GM23338 (cell line): ENCODE measurements at regions not wholly inside any gene's neighbourhood (a gene's known extent, or its start where the extent isn't known, plus 50 kb on each side); places are given as distances from the start of the nearest gene placed in this dataset.

Experiments
- ATAC-seq: fragments of 200-7000 bp; cut with Tn5 transposase; 3 replicates; pipeline ENCODE4 v1.9.1; 2020
- DNase-seq: peaks from one replicate; pipeline ENCODE4 v3.0.0-alpha.2; 2015; ENCODE audit warnings: low spot score
- H2AFZ ChIP-seq: fragments of 200-600 bp; sonication (generic); 2 replicates; pipeline ENCODE4 v1.8.0; 2016; ENCODE audit warnings: antibody characterized with exemption, mild to moderate bottlenecking, moderate library complexity
- H3F3A ChIP-seq: fragments of 200-600 bp; sonication (generic); replicated peaks from 2 replicates; pipeline ENCODE4 v1.8.0; 2017; ENCODE audit warnings: antibody characterized with exemption, mixed run types, low read depth
- H3K27ac ChIP-seq: fragments of 200-600 bp; sonication (generic); 2 replicates; pipeline ENCODE4 v1.6.1; 2016; ENCODE audit warnings: low read depth
- H3K27me3 ChIP-seq: fragments of 200-600 bp; sonication (generic); 2 replicates; pipeline ENCODE4 v1.8.0; 2016; ENCODE audit warnings: mild to moderate bottlenecking, mixed run types, moderate library complexity; ENCODE audit not compliant: insufficient read depth
- H3K36me3 ChIP-seq: fragments of 200-600 bp; sonication (generic); 2 replicates; pipeline ENCODE4 v1.8.0; 2016; ENCODE audit warnings: mild to moderate bottlenecking; ENCODE audit not compliant: insufficient read depth
- H3K4me1 ChIP-seq: fragments of 200-600 bp; sonication (generic); 2 replicates; pipeline ENCODE4 v1.8.0; 2016; ENCODE audit warnings: mild to moderate bottlenecking, moderate library complexity; ENCODE audit not compliant: insufficient read depth
- H3K4me2 ChIP-seq: fragments of 200-600 bp; sonication (generic); 2 replicates; pipeline ENCODE4 v1.7.1; 2017; ENCODE audit warnings: mixed run types
- H3K4me3 ChIP-seq: fragments of 200-600 bp; sonication (generic); 2 replicates; pipeline ENCODE4 v1.6.1; 2016; ENCODE audit warnings: mixed run types
- H3K79me2 ChIP-seq: fragments of 200-600 bp; sonication (generic); replicated peaks from 2 replicates; pipeline ENCODE4 v1.8.0; 2017; ENCODE audit warnings: mild to moderate bottlenecking; ENCODE audit not compliant: insufficient read depth
- H3K9me2 ChIP-seq: fragments of 200-600 bp; sonication (generic); 2 replicates; pipeline ENCODE4 v1.8.0; 2017; ENCODE audit not compliant: insufficient read depth
- H4K20me1 ChIP-seq: fragments of 200-600 bp; sonication (generic); replicated peaks from 2 replicates; pipeline ENCODE4 v1.8.0; 2017; ENCODE audit warnings: mild to moderate bottlenecking; ENCODE audit not compliant: insufficient read depth
- H3K27ac Mint-ChIP-seq: 2 replicates; pipeline ENCODE4 v1.8.0; 2020; ENCODE audit warnings: inconsistent platforms, mild to moderate bottlenecking, moderate library complexity, mixed read lengths
- H3K27me3 Mint-ChIP-seq: 3 replicates; pipeline ENCODE4 v1.8.0; 2022; ENCODE audit warnings: low read depth, mild to moderate bottlenecking, moderate library complexity, mixed read lengths, inconsistent platforms; ENCODE audit not compliant: insufficient read depth, poor library complexity
- H3K36me3 Mint-ChIP-seq: 3 replicates; pipeline ENCODE4 v1.8.0; 2021; ENCODE audit warnings: low read depth, mild to moderate bottlenecking, inconsistent platforms, moderate library complexity, mixed read lengths
- H3K4me1 Mint-ChIP-seq: 3 replicates; pipeline ENCODE4 v1.8.0; 2020; ENCODE audit warnings: mild to moderate bottlenecking, inconsistent platforms, mixed read lengths
- H3K4me3 Mint-ChIP-seq: 3 replicates; pipeline ENCODE4 v1.8.0; 2021; ENCODE audit warnings: moderate library complexity, mild to moderate bottlenecking, inconsistent platforms, mixed read lengths
- H3K9me3 Mint-ChIP-seq: 3 replicates; pipeline ENCODE4 v1.8.0; 2020; ENCODE audit warnings: moderate library complexity, mild to moderate bottlenecking, inconsistent platforms, mixed read lengths
- CREB1 ChIP-seq: fragments of 250-450 bp; sonication (Bioruptor Pico); IDR thresholded peaks from 2 replicates; pipeline ENCODE4 v1.5.0; 2020; ENCODE audit warnings: low read depth, mild to moderate bottlenecking, moderate library complexity
- EZH2 ChIP-seq: fragments of 200-600 bp; sonication (generic); IDR thresholded peaks from one replicate; pipeline ENCODE4 v1.8.0; 2017; ENCODE audit warnings: antibody characterized with exemption, mild to moderate bottlenecking, low read depth; ENCODE audit not compliant: unreplicated experiment
- EZH2phosphoT487 ChIP-seq: fragments of 200-600 bp; sonication (generic); IDR thresholded peaks from one replicate; pipeline ENCODE4 v1.8.1; 2018; ENCODE audit warnings: antibody characterized with exemption; ENCODE audit not compliant: unreplicated experiment
- JUNB ChIP-seq: IDR thresholded peaks from one replicate; pipeline ENCODE4 v1.6.1; 2016; ENCODE audit warnings: antibody characterized with exemption; ENCODE audit not compliant: unreplicated experiment
- NANOG ChIP-seq: IDR thresholded peaks from 2 replicates; pipeline ENCODE4 v1.6.1; 2016; ENCODE audit warnings: antibody characterized with exemption, borderline replicate concordance
- POLR2AphosphoS5 ChIP-seq: IDR thresholded peaks from 2 replicates; pipeline ENCODE4 v1.6.1; 2016; ENCODE audit warnings: antibody characterized with exemption, low read depth
- STAT1 ChIP-seq: IDR thresholded peaks from one replicate; pipeline ENCODE4 v1.6.1; 2016; ENCODE audit warnings: antibody characterized with exemption; ENCODE audit not compliant: unreplicated experiment
- ZNF114 ChIP-seq: fragments of 250-450 bp; sonication (Bioruptor Pico); IDR thresholded peaks from 2 replicates; pipeline ENCODE4 v1.5.0; 2020; ENCODE audit warnings: mild to moderate bottlenecking, moderate library complexity
- ZNF331 ChIP-seq: fragments of 250-450 bp; sonication (Bioruptor Pico); IDR thresholded peaks from 2 replicates; pipeline ENCODE4 v1.5.0; 2020; ENCODE audit warnings: low read depth, mild to moderate bottlenecking, moderate library complexity
- TF ChIP-seq, protein P1 (sequence below): IDR thresholded peaks from 2 replicates; pipeline ENCODE4 v1.6.1; 2016; ENCODE audit warnings: antibody characterized with exemption
- TF ChIP-seq, protein P2 (sequence below), 2 experiments: fragments of 200-600 bp in 1 of 2; sonication (generic) in 1 of 2; conservative IDR thresholded peaks; 2 replicates each; pipeline versions ENCODE4 v1.5.1 to v1.6.1; 2016 to 2017; ENCODE audit warnings: antibody characterized with exemption in 2 of 2, low read depth in 2 of 2, mild to moderate bottlenecking in 2 of 2, moderate library complexity in 1 of 2
- TF ChIP-seq, protein P3 (sequence below): fragments of 250-450 bp; sonication (Bioruptor Pico); IDR thresholded peaks from 2 replicates; pipeline ENCODE4 v1.5.0; 2020; ENCODE audit warnings: mild to moderate bottlenecking, moderate library complexity
- TF ChIP-seq, protein P4 (sequence below): IDR thresholded peaks from one replicate; pipeline ENCODE4 v1.6.1; 2018; ENCODE audit warnings: antibody characterized with exemption; ENCODE audit not compliant: unreplicated experiment

DNA sequence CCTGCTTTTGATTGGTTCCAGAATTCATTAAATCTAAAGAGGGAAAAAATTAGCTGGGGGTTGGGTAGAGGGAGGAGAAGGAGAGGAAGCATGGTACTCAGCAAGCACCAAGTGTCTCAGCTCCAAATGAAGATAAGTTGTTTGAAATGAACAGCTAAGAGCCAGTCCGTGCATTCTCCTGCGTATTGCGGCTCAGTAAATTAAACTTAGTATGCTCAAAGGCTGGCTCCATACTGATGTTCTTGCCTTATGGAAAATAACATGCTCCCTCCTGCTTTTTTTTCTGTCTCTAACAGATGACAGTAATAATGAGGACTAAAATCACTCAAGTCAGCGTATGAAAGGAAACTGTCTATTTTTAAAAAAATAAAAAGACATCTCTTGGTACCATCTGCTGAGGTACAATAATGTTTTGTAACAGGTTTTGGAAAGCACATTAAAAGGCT lies 161.0 kb downstream of the SPATA31D1 start:
- H3K27me3 ChIP-seq, result no peaks in the 10 kb centered on the region
- H3K79me2 ChIP-seq, result no peaks in the 10 kb centered on the region
- ATAC-seq, result no peak
- H3K4me3 ChIP-seq, result no peak overlapping the region
- no peak for TF ChIP-seq NANOG
- TF ChIP-seq, protein P1, sequence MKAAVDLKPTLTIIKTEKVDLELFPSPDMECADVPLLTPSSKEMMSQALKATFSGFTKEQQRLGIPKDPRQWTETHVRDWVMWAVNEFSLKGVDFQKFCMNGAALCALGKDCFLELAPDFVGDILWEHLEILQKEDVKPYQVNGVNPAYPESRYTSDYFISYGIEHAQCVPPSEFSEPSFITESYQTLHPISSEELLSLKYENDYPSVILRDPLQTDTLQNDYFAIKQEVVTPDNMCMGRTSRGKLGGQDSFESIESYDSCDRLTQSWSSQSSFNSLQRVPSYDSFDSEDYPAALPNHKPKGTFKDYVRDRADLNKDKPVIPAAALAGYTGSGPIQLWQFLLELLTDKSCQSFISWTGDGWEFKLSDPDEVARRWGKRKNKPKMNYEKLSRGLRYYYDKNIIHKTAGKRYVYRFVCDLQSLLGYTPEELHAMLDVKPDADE, result no peak
- TF ChIP-seq, protein P2, sequence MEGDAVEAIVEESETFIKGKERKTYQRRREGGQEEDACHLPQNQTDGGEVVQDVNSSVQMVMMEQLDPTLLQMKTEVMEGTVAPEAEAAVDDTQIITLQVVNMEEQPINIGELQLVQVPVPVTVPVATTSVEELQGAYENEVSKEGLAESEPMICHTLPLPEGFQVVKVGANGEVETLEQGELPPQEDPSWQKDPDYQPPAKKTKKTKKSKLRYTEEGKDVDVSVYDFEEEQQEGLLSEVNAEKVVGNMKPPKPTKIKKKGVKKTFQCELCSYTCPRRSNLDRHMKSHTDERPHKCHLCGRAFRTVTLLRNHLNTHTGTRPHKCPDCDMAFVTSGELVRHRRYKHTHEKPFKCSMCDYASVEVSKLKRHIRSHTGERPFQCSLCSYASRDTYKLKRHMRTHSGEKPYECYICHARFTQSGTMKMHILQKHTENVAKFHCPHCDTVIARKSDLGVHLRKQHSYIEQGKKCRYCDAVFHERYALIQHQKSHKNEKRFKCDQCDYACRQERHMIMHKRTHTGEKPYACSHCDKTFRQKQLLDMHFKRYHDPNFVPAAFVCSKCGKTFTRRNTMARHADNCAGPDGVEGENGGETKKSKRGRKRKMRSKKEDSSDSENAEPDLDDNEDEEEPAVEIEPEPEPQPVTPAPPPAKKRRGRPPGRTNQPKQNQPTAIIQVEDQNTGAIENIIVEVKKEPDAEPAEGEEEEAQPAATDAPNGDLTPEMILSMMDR (conservative IDR thresholded peaks at IDR 0.05; ENCODE audit: low read depth in 2 of 2), result no peak
- no peak for TF ChIP-seq ZNF331 (CRISPR knock-in tag)
- no peak for TF ChIP-seq STAT1
- no peak for TF ChIP-seq POLR2AphosphoS5
- TF ChIP-seq ZNF114 (CRISPR knock-in tag), result no peak
- TF ChIP-seq, protein P3, sequence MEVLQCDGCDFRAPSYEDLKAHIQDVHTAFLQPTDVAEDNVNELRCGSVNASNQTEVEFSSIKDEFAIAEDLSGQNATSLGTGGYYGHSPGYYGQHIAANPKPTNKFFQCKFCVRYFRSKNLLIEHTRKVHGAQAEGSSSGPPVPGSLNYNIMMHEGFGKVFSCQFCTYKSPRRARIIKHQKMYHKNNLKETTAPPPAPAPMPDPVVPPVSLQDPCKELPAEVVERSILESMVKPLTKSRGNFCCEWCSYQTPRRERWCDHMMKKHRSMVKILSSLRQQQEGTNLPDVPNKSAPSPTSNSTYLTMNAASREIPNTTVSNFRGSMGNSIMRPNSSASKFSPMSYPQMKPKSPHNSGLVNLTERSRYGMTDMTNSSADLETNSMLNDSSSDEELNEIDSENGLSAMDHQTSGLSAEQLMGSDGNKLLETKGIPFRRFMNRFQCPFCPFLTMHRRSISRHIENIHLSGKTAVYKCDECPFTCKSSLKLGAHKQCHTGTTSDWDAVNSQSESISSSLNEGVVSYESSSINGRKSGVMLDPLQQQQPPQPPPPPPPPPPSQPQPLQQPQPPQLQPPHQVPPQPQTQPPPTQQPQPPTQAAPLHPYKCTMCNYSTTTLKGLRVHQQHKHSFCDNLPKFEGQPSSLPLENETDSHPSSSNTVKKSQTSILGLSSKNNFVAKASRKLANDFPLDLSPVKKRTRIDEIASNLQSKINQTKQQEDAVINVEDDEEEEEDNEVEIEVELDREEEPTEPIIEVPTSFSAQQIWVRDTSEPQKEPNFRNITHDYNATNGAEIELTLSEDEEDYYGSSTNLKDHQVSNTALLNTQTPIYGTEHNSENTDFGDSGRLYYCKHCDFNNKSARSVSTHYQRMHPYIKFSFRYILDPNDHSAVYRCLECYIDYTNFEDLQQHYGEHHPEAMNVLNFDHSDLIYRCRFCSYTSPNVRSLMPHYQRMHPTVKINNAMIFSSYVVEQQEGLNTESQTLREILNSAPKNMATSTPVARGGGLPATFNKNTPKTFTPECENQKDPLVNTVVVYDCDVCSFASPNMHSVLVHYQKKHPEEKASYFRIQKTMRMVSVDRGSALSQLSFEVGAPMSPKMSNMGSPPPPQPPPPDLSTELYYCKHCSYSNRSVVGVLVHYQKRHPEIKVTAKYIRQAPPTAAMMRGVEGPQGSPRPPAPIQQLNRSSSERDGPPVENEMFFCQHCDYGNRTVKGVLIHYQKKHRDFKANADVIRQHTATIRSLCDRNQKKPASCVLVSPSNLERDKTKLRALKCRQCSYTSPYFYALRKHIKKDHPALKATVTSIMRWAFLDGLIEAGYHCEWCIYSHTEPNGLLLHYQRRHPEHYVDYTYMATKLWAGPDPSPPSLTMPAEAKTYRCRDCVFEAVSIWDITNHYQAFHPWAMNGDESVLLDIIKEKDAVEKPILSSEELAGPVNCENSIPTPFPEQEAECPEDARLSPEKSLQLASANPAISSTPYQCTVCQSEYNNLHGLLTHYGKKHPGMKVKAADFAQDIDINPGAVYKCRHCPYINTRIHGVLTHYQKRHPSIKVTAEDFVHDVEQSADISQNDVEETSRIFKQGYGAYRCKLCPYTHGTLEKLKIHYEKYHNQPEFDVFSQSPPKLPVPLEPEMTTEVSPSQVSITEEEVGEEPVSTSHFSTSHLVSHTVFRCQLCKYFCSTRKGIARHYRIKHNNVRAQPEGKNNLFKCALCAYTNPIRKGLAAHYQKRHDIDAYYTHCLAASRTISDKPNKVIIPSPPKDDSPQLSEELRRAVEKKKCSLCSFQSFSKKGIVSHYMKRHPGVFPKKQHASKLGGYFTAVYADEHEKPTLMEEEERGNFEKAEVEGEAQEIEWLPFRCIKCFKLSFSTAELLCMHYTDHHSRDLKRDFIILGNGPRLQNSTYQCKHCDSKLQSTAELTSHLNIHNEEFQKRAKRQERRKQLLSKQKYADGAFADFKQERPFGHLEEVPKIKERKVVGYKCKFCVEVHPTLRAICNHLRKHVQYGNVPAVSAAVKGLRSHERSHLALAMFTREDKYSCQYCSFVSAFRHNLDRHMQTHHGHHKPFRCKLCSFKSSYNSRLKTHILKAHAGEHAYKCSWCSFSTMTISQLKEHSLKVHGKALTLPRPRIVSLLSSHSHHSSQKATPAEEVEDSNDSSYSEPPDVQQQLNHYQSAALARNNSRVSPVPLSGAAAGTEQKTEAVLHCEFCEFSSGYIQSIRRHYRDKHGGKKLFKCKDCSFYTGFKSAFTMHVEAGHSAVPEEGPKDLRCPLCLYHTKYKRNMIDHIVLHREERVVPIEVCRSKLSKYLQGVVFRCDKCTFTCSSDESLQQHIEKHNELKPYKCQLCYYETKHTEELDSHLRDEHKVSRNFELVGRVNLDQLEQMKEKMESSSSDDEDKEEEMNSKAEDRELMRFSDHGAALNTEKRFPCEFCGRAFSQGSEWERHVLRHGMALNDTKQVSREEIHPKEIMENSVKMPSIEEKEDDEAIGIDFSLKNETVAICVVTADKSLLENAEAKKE (CRISPR knock-in tag), result no peak
- TF ChIP-seq, protein P4, sequence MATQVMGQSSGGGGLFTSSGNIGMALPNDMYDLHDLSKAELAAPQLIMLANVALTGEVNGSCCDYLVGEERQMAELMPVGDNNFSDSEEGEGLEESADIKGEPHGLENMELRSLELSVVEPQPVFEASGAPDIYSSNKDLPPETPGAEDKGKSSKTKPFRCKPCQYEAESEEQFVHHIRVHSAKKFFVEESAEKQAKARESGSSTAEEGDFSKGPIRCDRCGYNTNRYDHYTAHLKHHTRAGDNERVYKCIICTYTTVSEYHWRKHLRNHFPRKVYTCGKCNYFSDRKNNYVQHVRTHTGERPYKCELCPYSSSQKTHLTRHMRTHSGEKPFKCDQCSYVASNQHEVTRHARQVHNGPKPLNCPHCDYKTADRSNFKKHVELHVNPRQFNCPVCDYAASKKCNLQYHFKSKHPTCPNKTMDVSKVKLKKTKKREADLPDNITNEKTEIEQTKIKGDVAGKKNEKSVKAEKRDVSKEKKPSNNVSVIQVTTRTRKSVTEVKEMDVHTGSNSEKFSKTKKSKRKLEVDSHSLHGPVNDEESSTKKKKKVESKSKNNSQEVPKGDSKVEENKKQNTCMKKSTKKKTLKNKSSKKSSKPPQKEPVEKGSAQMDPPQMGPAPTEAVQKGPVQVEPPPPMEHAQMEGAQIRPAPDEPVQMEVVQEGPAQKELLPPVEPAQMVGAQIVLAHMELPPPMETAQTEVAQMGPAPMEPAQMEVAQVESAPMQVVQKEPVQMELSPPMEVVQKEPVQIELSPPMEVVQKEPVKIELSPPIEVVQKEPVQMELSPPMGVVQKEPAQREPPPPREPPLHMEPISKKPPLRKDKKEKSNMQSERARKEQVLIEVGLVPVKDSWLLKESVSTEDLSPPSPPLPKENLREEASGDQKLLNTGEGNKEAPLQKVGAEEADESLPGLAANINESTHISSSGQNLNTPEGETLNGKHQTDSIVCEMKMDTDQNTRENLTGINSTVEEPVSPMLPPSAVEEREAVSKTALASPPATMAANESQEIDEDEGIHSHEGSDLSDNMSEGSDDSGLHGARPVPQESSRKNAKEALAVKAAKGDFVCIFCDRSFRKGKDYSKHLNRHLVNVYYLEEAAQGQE, result no peak
- TF ChIP-seq EZH2, result no peak
- no peak for TF ChIP-seq CREB1
- TF ChIP-seq JUNB, result no peak
- TF ChIP-seq EZH2phosphoT487, result no peak
- no peak overlapping the region for H3K4me2 ChIP-seq
- no peak overlapping the region for H2AFZ ChIP-seq
- 0 out of 2 replicates have a peak, but pooled peaks cover 9% of the 10 kb centered on the region for H3K9me2 ChIP-seq
- no peak overlapping the region for H3K27ac Mint-ChIP-seq
- H3K4me1 Mint-ChIP-seq, result no peaks in the 10 kb centered on the region; the same call in 1 of the 3 replicates
- H3K36me3 ChIP-seq, result no peaks in the 10 kb centered on the region
- no peaks in the 10 kb centered on the region for H3F3A ChIP-seq
- H4K20me1 ChIP-seq, result no peaks in the 10 kb centered on the region
- H3K27me3 Mint-ChIP-seq, result peaks cover 1% of the 10 kb centered on the region
- no peak overlapping the region for H3K27ac ChIP-seq
- DNase-seq, result no peak
- no peak overlapping the region for H3K4me3 Mint-ChIP-seq
- no peaks in the 10 kb centered on the region for H3K4me1 ChIP-seq
- no peaks in the 10 kb centered on the region for H3K9me3 Mint-ChIP-seq
- H3K36me3 Mint-ChIP-seq, result no peaks in the 10 kb centered on the region
